HG03139 (cell line): ENCODE measurements at regions not wholly inside any gene's neighbourhood (a gene's known extent, or its start where the extent isn't known, plus 50 kb on each side); places are given as distances from the start of the nearest gene placed in this dataset.
"Not testable (repeated sequence)": the region's sequence is repeated elsewhere in the genome, so short reads cannot be mapped to it uniquely, and the experiment has no call there.

Experiments used
- ATAC-seq: cut with Tn5 transposase; IDR thresholded peaks from one replicate; pipeline ENCODE4 v1.9.1; 2021; ENCODE audit not compliant: unreplicated experiment

DNA sequence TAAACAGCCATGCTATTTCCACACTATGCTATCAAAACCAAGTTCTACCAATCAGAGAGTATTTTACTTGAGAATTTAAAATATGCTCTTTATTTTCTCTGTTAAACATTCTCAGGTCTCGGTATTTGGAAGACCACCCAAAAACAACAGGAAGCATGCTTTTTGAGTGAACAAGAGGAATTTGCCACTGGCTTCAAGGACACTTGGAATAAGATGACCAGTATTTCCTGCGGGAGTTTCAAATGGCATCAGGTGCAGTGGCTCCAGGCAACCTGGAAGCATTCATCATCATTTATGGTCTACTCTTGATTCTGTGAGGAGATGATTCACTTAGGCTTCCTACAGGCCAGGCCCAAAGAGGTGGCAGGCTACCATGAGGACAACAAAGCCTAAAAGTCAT, 305.7 kb upstream of the ATP11B start:
- ATAC-seq, result no peak

DNA sequence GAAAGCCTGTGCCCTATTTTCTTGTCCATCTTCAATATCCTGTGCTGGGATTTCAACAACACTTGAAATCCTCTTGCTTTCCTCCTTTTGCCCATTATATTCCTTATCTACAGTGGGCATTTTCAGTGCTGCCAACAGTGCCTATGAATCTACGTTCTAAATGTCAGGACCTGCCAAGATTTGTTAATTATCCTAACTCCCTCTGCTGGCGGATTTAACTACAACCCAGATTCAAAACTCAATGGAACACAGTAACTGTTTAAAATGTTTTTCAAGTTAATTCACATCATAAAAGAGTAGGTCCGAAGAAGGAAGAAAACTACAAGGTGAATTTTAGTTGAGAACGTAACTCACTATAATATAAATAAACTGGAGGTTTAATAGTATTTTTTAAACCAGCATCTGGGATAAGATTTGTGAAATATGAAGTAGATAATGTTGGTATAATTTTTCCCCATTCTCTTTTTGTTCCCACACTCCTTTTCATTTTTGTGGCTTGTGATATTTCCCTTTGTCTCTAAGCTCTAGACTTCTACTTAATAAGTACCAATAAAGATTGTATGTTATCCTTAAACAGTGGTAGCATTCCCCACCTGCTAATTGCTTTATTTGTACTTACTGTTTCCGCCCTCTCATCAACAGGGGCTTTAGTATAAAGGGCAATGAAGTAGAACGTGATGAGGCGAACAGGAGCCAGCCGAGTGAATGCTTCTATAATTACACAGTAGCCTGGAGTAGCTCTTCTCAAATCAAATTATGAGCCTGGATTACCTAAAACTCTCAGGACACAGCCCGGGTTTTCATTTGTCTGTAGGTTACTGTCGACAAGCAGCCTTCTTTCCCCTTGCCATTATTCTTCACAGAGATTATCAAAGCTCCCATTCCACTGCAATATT, 302.5 kb upstream of the ATP11B start:
- no peak for ATAC-seq

DNA sequence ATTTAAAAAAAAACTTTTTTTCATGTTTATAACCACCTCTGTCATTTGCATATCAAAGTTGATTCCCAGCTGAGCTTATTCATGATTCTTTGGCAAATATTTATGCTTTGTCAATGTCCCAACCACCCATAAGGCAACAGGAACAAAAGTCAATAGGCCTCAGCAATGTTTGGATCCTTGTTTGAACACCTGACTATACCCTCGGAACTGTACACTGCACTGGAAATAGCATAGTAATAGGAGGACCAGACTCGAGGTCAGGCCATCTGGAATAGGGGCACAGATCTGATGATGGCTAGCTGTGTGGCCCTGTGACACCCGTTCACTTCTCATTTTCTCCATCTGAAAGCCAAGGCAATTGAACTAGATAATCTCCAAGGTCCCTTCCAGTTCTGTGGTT, 301.7 kb upstream of the ATP11B start:
- ATAC-seq, result no peak

DNA sequence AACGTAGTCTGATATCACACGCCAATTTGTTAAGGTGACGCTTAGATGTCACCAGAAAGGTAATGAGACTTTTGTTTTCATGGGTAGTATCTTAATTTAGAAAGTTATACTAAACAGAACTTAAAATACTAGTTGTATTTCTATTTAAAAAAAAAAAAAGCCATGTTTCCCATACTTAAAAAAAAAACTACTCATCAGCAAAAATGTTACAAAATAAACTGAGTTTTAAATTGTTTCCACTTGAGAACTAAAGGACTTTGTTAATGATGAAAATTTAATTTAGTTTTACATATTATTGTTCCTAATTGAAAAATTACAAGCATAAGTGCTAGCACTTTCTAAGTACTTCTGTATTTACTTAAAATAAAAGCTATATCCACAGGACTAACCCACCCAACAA, 300.8 kb upstream of the ATP11B start:
- no peak for ATAC-seq

DNA sequence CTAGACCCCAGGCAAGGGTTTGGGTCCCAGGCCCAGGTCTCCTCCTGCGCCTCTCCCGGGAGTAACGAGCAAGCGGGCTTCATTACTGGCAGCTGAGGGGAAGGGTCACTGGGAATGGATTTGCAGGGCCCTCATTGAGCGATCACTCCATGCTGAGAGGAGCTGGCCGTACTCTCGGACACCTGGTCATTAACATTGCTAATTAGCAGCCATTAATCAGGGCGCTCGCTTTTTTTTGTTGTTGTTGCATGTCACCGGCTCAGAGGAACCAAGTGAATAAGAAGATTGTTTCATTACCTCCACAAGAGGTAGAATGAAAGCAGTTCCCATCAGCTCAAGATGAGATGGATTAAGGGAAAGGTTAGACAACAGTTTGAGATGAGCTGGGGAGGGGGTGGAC, 293.0 kb upstream of the ATP11B start:
- ATAC-seq, result no peak

DNA sequence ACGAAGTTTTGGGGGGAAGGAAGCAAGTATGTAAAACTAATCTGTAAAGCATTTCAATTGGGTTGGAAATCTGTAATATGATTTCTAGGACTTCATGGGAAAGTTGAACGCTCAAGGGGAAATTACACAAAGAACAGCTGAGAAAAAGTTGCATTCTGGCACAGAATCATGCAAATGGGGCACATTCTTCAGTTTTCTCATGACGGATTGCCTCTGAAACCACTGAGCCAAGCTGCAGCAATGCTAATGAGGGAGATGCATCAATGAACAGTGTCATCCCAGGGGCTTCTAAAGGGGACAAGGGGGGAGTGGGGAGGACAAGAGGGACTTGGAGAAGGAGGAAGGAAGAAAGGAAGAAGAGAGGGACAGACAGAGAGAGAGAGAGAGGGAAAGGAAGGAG, 291.4 kb upstream of the ATP11B start:
- no peak for ATAC-seq

DNA sequence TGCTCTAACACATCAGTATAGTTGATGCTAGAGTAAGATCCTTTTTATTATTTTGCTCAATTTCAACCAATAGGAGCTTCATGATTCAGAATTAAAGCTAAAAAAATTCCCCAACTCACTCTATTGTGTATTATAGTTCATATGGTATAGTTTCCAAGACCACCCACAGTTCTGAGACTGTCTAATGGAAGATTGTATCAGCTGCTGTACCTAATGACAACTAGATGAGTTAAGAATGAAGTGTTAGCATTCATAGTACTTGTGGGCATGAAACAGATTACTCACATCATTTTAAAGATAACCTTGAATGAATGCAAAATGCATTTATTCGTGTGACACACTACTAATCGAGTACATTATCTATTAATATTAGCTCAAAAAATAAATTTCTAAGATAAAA, 289.9 kb upstream of the ATP11B start:
- ATAC-seq, result no peak

DNA sequence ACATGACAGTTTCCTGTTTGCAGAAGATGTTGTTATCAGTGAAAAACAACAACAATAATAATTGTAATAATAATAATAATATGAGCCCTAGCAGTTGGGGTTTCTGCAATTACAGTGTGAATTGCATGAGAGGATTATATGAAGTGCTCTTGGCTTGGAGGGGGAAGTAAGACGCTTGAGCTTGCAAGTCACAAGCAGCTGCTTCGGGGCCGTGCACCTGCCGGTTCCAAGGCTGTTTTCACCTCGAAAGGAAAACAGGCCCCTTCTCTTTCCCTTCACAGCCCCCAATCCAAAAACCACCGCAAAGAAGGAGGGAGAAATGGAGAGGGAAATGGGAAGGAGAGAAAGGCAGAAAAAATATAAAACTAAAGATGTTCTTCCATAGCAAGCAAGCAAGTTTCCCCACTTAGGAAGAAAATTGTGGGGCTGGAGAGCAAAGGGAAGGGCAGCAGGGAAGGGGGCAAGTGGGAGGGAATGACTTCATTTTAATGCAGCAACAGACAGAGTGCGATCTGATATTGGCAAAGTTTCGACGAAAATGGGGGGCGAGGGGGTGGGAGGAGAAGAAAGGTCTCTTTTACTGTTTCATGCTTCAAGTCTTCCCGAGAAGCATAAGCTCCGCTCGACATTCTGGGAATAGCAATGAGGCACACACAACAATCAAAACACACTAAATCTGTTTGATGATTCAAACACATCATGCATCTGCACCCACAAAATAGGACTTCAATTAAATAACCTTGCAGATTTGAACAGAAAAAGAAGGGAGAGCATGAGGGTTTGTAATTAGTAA, 284.2 kb upstream of the ATP11B start:
- ATAC-seq, result no peak

DNA sequence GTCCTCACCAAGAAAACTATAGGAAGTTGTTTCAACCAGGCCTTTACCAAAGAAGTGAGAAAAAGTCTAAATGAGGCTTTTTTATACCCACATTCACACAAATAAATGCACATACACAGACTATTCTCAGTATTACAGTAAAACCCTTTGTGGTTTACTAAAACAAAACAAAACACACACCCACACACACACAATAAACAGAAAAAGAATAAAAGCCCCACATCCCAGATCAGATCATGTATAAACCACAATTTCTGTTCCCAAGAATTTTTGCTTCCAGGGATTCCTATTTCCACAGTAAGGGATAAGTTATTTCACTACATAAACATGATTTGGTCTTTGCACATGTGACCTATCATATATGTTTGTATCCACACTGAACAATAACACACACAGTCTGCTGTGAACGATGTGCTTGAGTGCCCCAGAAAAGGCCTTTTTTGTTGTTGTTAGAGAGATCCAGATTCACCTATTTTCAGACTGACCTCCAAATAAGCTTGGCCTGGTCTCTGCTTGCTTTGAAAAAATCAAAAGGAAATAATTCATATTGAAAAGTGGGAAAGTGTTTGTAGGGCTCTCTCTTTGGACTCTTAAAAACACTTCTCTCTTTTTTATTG, 283.4 kb upstream of the ATP11B start:
- ATAC-seq, result no peak

DNA sequence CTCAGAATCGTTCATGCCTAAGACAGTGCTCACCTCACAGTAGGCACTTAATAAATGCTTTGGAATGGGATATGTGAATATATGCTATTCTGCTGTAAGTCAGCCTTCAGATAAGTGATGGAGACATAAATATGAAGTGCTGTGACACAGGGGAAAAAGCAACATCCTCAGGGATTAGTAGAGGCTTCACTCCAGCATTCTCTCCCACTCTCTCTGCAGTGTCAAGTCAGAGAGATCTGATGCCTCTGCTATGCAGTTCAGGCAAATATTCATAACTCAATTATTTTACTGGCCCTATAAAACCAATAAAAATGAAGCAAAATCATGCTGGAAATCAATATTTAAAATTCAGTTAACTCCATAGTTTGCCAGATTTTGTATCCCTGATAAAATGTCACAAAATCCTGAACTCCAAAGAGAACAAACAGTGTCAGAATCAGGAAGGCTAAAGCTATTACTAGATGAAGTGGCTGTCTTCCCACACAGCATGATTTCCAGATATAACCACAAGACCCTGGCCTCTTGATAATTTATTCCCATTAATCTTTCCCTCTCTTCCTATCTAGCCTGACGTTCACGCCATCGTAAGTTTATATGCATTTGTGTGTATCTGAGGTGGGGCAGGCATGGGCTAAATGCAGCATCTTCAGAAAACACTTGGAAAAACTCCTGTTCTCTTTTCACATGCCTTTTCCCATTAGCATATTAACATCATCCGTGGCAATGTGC, 278.9 kb upstream of the ATP11B start:
- ATAC-seq, result no peak

DNA sequence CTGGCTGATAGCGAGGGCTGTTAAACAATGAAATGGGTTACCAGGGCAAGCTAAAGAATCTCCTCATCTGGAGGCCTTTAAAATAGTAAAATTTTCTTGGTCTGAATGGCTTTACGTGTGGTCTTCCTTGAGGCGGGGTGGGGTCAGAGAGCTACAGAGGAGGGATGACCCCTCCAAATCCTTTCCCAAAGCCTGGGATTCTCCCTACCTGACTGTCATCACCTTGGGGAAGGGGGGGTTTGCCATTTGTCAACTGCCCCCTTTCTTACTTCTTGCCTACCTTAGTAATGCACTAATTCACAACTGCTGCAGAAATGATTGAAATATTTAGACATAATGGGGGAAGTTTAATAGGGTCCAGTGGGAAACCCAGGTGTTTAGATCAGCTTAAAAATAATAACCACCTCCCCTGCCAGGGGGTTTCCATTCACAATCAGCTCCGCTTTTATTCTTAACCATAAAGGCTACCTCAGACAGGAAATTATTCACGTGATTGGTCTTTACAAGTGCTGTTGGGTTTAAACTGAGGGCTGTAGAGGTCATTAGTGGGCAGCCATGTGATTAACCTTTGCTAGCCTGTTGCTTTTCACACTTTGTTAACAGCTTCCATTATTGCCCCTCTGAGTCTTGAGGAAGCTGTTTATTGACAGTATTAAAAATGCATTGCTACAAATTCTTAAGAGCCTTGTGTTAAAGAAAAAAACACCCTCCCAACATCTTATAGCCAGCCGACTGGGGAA, 276.5 kb upstream of the ATP11B start:
- no peak for ATAC-seq

DNA sequence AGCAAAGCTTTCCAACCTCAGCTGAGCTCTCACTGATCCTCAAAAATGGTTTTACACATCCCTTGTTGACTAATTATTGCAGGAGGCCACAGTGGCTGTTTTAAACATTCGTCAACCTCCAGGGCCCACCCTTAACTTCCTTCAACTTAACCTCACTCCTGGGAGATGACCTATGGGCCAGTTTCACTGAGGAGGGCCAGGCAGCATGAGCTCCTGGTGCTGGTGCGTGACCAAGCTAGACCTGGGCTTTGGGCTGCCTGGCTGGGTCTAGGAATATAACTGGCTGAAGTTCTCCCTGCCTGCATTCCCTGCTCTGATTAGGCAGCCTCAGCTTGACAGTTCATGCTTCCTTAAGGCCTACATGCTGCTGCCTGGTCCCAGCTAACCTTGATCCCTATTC, 273.7 kb upstream of the ATP11B start:
- ATAC-seq, result no peak

DNA sequence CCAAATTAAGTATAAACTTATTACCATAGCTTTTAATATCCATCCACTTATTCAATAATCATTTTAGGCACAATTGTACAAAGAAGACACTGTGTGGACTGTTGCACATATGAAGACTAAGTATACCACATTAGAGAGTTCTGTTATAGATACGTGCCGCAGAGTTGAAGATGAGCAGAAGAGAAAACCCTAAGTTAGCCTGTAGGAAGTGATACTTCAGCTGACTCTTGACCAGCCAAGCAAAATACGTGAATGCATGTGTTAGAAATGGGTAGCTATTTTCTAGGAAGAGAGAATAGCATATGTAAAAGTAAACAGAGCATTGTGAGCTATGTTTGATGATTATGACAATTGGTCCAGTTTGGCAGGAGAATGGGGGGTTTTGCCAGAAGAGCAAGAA, 272.0 kb upstream of the ATP11B start:
- no peak for ATAC-seq

DNA sequence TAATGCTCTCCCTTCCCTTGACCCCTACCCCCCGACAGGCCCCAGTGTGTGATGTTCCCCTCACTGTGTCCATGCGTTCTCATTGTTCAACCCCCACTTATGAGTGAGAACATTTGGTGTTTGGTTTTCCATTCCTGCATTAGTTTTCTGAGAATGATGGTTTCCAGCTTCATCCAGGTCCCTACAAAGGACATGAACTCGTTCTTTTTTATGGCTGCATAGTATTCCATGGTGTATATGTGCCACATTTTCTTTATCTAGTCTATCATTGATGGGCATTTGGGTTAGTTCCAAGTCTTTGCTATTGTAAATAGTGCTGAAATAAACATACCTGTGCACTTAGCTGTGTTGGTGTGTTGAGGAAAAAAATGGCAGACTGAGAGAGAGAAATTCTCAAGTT, 269.9 kb upstream of the ATP11B start:
- ATAC-seq, result not testable (repeated sequence)

DNA sequence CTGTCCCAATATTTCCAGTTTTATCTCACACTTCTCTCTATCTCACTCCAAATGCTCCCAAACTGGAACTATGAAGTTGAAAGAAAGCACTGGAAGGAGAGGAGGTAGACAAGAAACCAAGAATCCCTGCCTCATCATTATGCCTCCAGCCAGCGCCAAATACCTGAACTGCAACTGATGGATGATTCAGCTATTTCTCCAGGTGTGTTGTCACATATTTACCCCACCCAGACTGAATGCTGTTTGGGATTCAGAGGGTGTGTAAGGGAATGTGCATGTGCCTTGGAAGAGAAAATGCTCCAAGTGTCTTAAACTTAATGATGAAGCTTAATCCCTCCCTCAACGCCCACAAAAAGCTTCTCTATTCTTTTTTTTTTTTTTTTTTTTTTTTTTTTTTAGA, 269.5 kb upstream of the ATP11B start:
- ATAC-seq, result no peak

DNA sequence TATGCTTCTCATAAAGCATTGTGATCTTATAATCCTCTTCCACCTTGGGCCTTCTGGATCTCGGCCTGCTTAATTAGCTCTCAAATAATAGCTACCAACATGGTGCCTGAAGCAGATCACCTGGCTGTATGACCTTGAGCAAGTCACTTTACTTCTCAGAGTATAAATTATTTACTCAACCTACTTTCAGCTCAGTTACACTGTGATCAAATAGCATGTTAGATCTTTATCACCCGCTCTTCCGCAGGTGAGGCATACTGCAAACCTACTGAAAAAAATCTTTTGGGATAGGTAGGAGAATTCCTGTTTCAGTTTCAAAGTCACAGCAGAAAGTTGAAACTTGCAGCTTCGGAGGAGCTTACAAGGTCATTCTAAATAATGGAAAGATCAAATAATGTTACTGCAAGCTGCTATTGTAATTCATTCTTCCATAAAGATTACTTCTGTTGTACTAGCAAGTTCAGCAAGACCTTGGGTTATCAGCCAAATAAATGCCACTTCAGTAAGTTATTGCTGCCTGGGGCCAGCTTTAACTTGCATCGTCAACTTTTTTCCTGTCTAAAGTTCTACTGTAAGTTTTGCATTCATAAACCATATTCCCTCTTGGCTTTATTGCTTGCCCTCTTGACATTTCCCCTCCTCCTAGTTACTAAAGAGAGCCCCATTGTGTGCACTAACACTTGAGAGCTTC, 268.4 kb upstream of the ATP11B start:
- no peak for ATAC-seq

DNA sequence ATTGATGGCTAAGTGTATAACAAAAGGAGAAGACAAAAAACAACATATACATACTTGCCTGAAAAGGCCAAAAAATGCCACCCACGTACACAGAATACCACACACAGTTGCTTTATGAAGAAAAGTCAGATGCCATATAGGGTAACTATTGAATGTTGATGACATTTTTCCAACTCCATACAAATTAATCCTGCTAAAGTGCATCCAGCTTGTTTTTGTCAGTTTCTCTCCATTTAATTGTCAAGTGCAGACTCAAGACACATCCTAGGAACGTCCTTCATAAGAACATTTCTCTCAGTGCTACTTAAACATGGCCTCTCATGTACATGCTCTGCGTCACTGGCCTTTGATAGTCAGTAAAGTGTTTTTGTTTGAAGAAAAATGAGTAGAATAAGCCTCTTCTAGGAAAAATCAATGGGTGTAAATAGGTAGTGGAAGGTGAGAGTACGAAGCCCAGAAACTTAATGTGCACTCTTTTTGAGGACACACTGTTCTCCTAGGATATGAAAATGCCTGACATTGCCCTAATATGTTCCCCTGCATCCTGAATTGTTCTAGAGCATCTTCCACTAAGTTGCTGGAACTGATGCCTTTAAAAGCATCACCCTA, 267.4 kb upstream of the ATP11B start:
- ATAC-seq, result no peak

DNA sequence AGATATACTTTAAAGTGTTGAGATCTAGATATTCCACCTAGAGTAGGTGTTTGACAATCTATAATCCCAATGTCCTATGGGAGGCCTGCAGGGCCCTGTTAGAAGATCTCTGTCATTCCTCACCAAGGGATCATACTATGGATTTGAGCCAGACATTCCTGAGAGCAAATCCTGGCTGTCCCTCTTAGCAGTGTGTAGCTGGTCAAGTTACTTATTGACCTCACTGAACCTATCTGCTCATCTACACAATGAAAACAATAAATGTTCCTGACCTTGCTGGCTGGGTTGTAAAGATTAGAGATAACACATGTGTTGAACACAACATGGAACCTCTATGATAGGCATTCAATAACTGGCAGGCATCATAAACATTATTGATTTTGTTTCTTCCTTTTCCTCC, 265.6 kb upstream of the ATP11B start:
- ATAC-seq, result no peak

DNA sequence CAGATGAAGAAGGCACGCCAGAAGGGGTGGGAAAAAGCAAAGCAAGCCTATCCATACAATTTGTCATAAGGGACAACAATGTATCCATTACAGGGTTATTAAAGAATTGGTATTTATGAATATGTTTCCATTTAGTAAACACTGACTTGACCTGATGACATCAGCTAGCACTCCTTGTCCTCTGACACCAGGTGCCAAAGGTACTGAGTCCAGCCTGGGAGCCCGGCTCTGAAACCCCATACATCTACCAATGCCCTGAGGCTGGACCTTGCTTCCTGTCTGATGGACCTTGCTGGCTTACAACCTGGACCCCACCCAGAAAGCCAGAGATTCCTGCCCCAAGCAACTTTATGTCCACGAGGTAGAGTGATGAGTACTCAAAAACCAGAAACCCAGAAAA, 263.0 kb upstream of the ATP11B start:
- no peak for ATAC-seq

DNA sequence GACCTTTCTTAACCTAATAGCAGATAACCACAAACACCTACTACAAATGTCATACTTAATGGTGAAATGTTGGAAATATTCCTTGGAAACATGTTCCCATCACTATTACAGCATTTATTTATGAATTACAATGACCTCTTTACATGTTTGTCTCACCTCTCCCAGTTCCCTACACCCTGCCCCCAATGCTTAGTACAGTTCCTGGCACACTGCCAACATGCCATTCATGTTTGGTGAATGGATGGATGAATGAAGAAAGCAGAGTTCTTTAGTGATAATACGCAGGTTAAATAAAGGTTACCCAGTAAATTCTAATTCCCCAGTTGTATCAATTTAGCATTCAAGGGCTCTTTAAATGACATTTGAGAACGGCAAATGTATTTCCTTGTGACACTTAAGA, 259.9 kb upstream of the ATP11B start:
- ATAC-seq, result no peak
